ENCODE measurements at regions not wholly inside any gene's neighbourhood (a gene's known extent, or its start where the extent isn't known, plus 50 kb on each side); places are given as distances from the start of the nearest gene placed in this dataset.

- TF ChIP-seq CTCF (IDR thresholded peaks at IDR 0.05) (no peak), POLR2A (IDR thresholded peaks at IDR 0.05) (no peak)
These were observed 343.6 kb downstream of the LPIN1 start for GRCh38 chr2:12090072-12090471.
